22Rv1 (cell line): ENCODE measurements at regions not wholly inside any gene's neighbourhood (a gene's known extent, or its start where the extent isn't known, plus 50 kb on each side); places are given as distances from the start of the nearest gene placed in this dataset.

Experiments
- CTCF ChIP-seq: fragments of 450-650 bp; IDR thresholded peaks from 2 replicates; pipeline ENCODE4 v1.5.1; 2017; ENCODE audit warnings: mild to moderate bottlenecking
- ZFX ChIP-seq: fragments of 450-650 bp; IDR thresholded peaks from 2 replicates; pipeline ENCODE4 v1.6.1; 2017; ENCODE audit warnings: antibody characterized with exemption, borderline replicate concordance

- TF ChIP-seq CTCF, result no peak
- no peak for TF ChIP-seq ZFX
These were observed 88.4 kb upstream of the CIBAR2 start for GRCh38 chr16:85200471-85201278.
